HG03066 (cell line): ENCODE measurements at regions not wholly inside any gene's neighbourhood (a gene's known extent, or its start where the extent isn't known, plus 50 kb on each side); places are given as distances from the start of the nearest gene placed in this dataset.
"Not testable (repeated sequence)": the region's sequence is repeated elsewhere in the genome, so short reads cannot be mapped to it uniquely, and the experiment has no call there.

ENCODE experiments used
- ATAC-seq: cut with Tn5 transposase; IDR thresholded peaks from one replicate; pipeline ENCODE4 v1.9.1; 2021; ENCODE audit warnings: low read depth; ENCODE audit not compliant: unreplicated experiment

- ATAC-seq: no peak
Measured at GRCh38 chr13:34700155-34700554, 241.9 kb upstream of the NBEA start.

GRCh38 chr13:34701919-34702318 is 240.2 kb upstream of the NBEA start:
- ATAC-seq: no peak

- ATAC-seq: no peak
Measured at GRCh38 chr13:34708566-34709313, 233.3 kb upstream of the NBEA start.

GRCh38 chr13:34719060-34719875 is 222.8 kb upstream of the NBEA start:
- ATAC-seq: no peak

- no peak for ATAC-seq
Measured at GRCh38 chr13:34720618-34721017, 221.5 kb upstream of the NBEA start.

GRCh38 chr13:34721631-34722595 is 220.2 kb upstream of the NBEA start:
- ATAC-seq: no peak

- no peak for ATAC-seq
Measured at GRCh38 chr13:34722922-34723321, 219.1 kb upstream of the NBEA start.

- no peak for ATAC-seq
Measured at GRCh38 chr13:34730961-34731360, 211.1 kb upstream of the NBEA start.

GRCh38 chr13:34731486-34731885 is 210.6 kb upstream of the NBEA start:
- ATAC-seq: no peak

- ATAC-seq: no peak
Measured at GRCh38 chr13:34733721-34734120, 208.3 kb upstream of the NBEA start.

GRCh38 chr13:34734932-34735331 is 207.1 kb upstream of the NBEA start:
- no peak for ATAC-seq

GRCh38 chr13:34738254-34738992 is 203.6 kb upstream of the NBEA start:
- ATAC-seq: no peak

GRCh38 chr13:34747056-34747455 is 195.0 kb upstream of the NBEA start:
- not testable (repeated sequence) for ATAC-seq

- ATAC-seq: no peak
Measured at GRCh38 chr13:34747507-34747906, 194.6 kb upstream of the NBEA start.

- no peak for ATAC-seq
Measured at GRCh38 chr13:34748073-34748472, 194.0 kb upstream of the NBEA start.

- ATAC-seq: no peak
Measured at GRCh38 chr13:34748596-34748995, 193.5 kb upstream of the NBEA start.

- no peak for ATAC-seq
Measured at GRCh38 chr13:34749046-34749445, 193.0 kb upstream of the NBEA start.

- no peak for ATAC-seq
Measured at GRCh38 chr13:34750078-34750931, 191.8 kb upstream of the NBEA start.

- no peak for ATAC-seq
Measured at GRCh38 chr13:34751044-34751443, 191.0 kb upstream of the NBEA start.
